Immature natural killer cell (primary cell): ENCODE measurements at regions not wholly inside any gene's neighbourhood (a gene's known extent, or its start where the extent isn't known, plus 50 kb on each side); places are given as distances from the start of the nearest gene placed in this dataset.

Experiments
- DNase-seq, 3 donors: peaks; one replicate each; pipeline ENCODE4 v3.0.0; 2022; ENCODE audit warnings: mixed read lengths in 1 of 3
- H3K27ac Mint-ChIP-seq, 6 donors: one replicate each; pipeline ENCODE4 v1.8.0; 2020; ENCODE audit warnings: mixed read lengths in 6 of 6, mild to moderate bottlenecking in 5 of 6, inconsistent platforms in 4 of 6, moderate library complexity in 3 of 6
- H3K27me3 Mint-ChIP-seq, 3 donors: one replicate each; pipeline ENCODE4 v1.8.0; 2020 to 2021; ENCODE audit warnings: low read depth in 3 of 3, mild to moderate bottlenecking in 3 of 3, mixed read lengths in 3 of 3, moderate library complexity in 3 of 3, inconsistent platforms in 1 of 3
- H3K36me3 Mint-ChIP-seq, 3 donors: one replicate each; pipeline ENCODE4 v1.8.0; 2020; ENCODE audit warnings: mixed read lengths in 3 of 3, inconsistent platforms in 2 of 3, mild to moderate bottlenecking in 2 of 3
- H3K4me1 Mint-ChIP-seq, 2 donors: one replicate each; pipeline ENCODE4 v1.8.0; 2020; ENCODE audit warnings: inconsistent platforms in 2 of 2, mild to moderate bottlenecking in 2 of 2, mixed read lengths in 2 of 2, moderate library complexity in 1 of 2
- H3K4me3 Mint-ChIP-seq, 5 donors: one replicate each; pipeline ENCODE4 v1.8.0; 2020; ENCODE audit warnings: mild to moderate bottlenecking in 5 of 5, mixed read lengths in 5 of 5, inconsistent platforms in 3 of 5, moderate library complexity in 3 of 5
- H3K9me3 Mint-ChIP-seq, 6 donors: one replicate each; pipeline ENCODE4 v1.8.0; 2020; ENCODE audit warnings: mild to moderate bottlenecking in 6 of 6, mixed read lengths in 6 of 6, inconsistent platforms in 4 of 6, moderate library complexity in 3 of 6

DNA sequence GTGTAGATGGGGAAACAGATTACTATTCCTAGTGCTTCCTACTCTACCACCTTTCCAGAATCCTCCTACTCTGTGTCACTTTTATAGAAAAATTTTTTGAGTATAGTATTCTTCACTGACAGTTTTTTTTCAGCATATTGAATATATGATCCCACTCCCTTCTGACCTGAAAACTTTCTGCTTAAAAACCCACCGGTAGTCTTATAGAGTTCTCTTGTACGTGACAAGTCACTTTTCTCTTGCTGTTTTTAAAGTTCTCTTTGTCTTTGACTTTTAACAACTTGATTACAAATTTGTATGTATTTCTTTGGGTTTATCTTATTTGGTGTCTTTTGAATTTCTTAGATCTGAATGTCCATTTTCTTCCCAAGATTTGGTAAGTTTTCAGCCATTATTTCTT lies 133.6 kb upstream of the SLC38A2 start:
- no peak for DNase-seq
- Mint-ChIP-seq H3K4me3 (no peak overlapping the region), H3K9me3 (peaks cover 16 to 36% (median 20%) of the 10 kb centered on the region in 6 donors), H3K4me1 (peaks cover 10 to 33% of the 10 kb centered on the region in 2 donors), H3K36me3 (peaks cover 29 to 59% (median 53%) of the 10 kb centered on the region in 3 donors), H3K27me3 (no peaks in the 10 kb centered on the region), H3K27ac (no peak overlapping the region)

DNA sequence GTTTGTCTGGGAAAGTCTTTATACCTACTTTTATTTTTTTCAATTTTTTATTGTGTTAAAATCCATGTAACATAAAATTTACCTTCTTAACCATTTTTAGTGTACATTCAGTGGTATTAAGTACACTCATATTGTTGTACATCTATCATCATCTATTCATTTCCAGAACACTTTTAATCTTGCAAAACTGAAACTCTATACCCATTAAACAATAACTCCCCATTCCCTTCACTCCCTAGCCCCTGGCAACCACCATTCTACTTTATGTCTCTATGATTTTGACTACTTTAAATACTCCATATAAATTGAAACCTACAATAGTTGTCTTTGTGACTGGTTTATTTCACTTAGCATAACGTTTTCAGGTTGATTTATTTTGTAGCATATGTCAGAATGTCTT lies 131.9 kb upstream of the SLC38A2 start:
- Mint-ChIP-seq H3K27me3 (no peaks in the 10 kb centered on the region), H3K36me3 (peaks cover 26 to 53% (median 45%) of the 10 kb centered on the region in 3 donors), H3K27ac (peak overlapping the region in 1 of 6 donors; percentile 27), H3K9me3 (peaks cover 16 to 28% (median 17%) of the 10 kb centered on the region in 6 donors), H3K4me1 (peaks cover 12 to 35% of the 10 kb centered on the region in 2 donors), H3K4me3 (no peak overlapping the region)
- DNase-seq = no peak

DNA sequence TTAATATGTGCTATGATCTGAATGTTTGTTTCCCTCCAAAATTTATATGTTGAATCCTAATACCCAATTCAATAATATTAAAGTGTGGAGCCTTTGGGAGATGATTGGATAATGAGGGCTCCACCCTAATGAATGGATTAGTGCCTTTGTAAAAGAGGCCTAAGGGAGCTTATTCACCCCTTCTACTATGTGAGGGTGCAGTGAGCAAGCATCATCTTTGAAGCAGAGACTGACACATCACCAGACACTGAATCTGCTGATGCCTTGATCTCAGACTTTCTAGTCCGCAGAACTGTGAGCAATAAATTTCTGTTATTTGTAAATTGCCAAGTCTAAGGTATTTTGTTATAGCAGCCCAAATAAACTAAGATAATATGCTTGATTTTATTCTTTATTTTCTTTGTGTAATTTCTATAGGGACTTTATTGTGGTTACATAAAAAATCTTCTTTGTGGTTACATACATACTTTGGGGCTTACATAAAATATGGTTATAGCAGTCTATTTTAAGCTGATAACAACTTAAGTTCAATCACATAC lies 131.1 kb upstream of the SLC38A2 start:
- H3K4me1 Mint-ChIP-seq = peaks cover 15 to 41% of the 10 kb centered on the region in 2 donors
- H3K4me3 Mint-ChIP-seq = no peak overlapping the region
- DNase-seq = no peak
- no peaks in the 10 kb centered on the region for H3K27me3 Mint-ChIP-seq
- H3K9me3 Mint-ChIP-seq = peaks cover 16 to 28% (median 17%) of the 10 kb centered on the region in 6 donors
- peaks cover 26 to 51% (median 45%) of the 10 kb centered on the region in 3 donors for H3K36me3 Mint-ChIP-seq
- no peak overlapping the region for H3K27ac Mint-ChIP-seq

DNA sequence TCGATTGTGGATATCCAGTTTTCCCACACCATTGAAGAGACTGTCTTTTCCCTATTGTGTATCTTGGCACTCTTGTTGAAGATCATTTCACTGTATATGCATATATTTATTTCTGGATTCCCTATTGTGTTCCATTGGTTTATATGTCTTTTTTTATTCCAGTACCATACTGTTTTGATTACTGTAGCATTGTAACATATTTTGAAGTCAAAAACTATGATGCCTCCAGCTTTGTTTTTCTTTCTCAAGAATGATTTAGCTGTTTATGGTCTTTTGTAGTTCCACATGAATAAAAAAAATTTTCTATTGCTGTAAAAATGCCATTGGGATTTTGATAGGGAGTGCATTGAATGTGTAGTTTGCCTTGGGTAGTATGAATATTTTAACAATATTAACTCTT lies 128.1 kb upstream of the SLC38A2 start:
- Mint-ChIP-seq H3K4me1 (peaks cover 9 to 36% of the 10 kb centered on the region in 2 donors), H3K27ac (no peak overlapping the region), H3K36me3 (peaks cover 8 to 32% (median 30%) of the 10 kb centered on the region in 3 donors), H3K27me3 (no peaks in the 10 kb centered on the region), H3K9me3 (peaks cover under 1 to 13% (median 7%) of the 10 kb centered on the region in 6 donors), H3K4me3 (no peak overlapping the region)
- DNase-seq = no peak

DNA sequence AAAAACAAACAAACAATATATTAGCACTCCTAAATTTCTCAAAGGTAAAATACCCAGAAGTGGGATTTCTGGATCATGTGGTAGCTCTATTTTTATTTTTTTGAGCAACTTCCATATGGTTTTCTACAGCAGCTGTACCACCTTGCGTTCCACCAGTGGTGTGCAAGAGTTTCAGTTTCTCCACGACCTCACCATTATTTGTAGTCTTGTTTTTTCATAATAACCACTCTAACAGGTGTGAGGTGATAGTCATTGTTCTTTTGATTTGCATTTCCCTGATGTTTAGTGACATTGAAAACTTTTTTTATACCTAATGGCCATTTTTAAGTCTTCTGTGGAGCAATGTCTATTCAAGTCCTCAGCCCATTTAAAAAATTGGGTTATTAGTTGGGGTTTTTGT lies 127.3 kb upstream of the SLC38A2 start:
- peaks cover 9 to 36% of the 10 kb centered on the region in 2 donors for H3K4me1 Mint-ChIP-seq
- peak overlapping the region in 1 of 6 donors; percentile 43 for H3K27ac Mint-ChIP-seq
- peaks cover 5 to 25% (median 25%) of the 10 kb centered on the region in 3 donors for H3K36me3 Mint-ChIP-seq
- H3K9me3 Mint-ChIP-seq = peaks cover 0 to 12% (median 5%) of the 10 kb centered on the region in 6 donors
- no peaks in the 10 kb centered on the region for H3K27me3 Mint-ChIP-seq
- no peak for DNase-seq
- H3K4me3 Mint-ChIP-seq = no peak overlapping the region

DNA sequence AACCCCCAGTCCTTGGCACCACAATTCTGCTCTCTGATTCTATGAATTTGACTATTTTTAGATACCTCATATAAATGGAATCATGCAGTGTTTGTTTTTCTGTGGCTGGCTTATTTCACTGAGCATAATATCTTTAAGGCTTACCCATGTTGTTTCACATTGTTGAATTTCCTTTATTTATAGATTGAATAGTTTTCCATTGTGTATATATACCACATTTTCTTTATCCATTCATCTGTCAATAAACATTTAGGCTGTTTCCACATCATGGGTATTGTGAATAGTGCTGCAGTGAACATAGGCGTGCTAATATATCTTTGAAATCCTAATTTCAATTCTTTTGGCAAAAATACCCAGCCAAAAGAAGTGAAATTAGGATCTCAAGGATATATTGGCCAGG lies 126.7 kb upstream of the SLC38A2 start:
- Mint-ChIP-seq H3K36me3 (peaks cover 5 to 28% (median 20%) of the 10 kb centered on the region in 3 donors), H3K27ac (peak overlapping the region in 2 of 6 donors; percentile 3 to 29), H3K4me3 (no peak overlapping the region), H3K27me3 (no peaks in the 10 kb centered on the region), H3K4me1 (peaks cover 7 to 33% of the 10 kb centered on the region in 2 donors), H3K9me3 (peaks cover 0 to 12% (median 5%) of the 10 kb centered on the region in 6 donors)
- no peak for DNase-seq

DNA sequence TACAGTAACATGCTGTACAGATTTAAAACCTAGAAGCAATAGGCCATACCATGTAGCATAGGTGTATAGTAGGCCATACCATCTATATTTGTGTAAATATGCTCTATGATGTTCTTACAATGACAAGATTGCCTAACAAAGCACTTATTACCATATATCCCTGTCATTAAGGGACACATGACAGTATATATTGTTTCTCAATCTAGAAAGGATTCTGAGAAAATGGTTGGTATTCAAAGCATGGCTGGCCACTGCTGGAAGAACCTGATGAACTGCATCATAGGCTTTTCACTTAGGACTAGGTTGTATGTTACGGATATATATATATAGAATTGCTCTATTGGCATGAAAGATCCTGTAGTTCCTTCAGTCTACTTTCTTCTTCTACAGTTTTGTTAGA lies 125.2 kb upstream of the SLC38A2 start:
- Mint-ChIP-seq H3K9me3 (peaks cover 0 to 6% (median 3%) of the 10 kb centered on the region in 6 donors), H3K27me3 (no peaks in the 10 kb centered on the region), H3K4me3 (no peak overlapping the region), H3K27ac (no peak overlapping the region), H3K36me3 (peaks cover 4 to 23% (median 18%) of the 10 kb centered on the region in 3 donors), H3K4me1 (peaks cover 5 to 19% of the 10 kb centered on the region in 2 donors)
- no peak for DNase-seq

DNA sequence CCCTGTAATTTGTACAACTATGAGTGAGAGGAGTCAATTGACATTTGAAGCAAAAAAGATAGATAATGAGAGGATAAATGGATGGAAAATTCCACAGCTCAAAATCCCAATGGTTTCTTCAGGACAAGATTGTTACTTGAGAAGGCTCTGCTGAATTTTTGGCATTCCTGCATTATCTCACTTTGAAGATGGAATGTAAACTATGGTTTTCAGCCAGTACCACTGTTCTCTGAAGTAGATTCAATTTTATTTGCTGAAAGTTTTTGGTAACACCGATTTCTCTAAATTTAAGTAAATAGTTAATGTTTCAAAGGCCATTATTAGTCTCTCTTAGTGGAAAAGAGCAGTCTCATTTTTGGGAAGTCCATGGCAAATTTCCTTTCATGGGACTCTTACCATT lies 121.9 kb upstream of the SLC38A2 start:
- Mint-ChIP-seq H3K4me3 (no peak overlapping the region), H3K4me1 (peaks cover 3 to 6% of the 10 kb centered on the region in 2 donors), H3K9me3 (no peaks in the 10 kb centered on the region), H3K27me3 (no peaks in the 10 kb centered on the region), H3K36me3 (peaks cover 0 to 21% (median 9%) of the 10 kb centered on the region in 3 donors), H3K27ac (no peak overlapping the region)
- DNase-seq = no peak

DNA sequence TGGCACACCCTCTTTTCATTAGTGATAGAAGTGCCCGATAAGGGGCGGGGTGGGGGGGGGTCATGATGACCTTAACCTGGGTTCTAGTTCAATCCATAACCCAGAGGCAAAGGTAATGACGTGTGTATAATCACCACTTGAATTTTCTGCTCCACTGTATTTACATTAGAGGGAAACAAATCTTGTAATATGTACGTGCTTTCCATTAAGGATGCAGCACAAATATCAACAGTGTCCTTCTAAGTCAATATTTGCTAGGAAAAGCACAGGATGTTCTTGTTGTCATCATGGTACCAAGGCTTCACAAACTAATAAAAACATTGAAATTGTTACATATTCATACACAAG lies 121.2 kb upstream of the SLC38A2 start:
- peaks cover under 1 to 1% of the 10 kb centered on the region in 2 donors for H3K4me1 Mint-ChIP-seq
- H3K36me3 Mint-ChIP-seq = peaks cover 0 to 25% (median 12%) of the 10 kb centered on the region in 3 donors
- no peaks in the 10 kb centered on the region for H3K27me3 Mint-ChIP-seq
- no peaks in the 10 kb centered on the region for H3K9me3 Mint-ChIP-seq
- DNase-seq = no peak
- H3K4me3 Mint-ChIP-seq = no peak overlapping the region
- no peak overlapping the region for H3K27ac Mint-ChIP-seq

DNA sequence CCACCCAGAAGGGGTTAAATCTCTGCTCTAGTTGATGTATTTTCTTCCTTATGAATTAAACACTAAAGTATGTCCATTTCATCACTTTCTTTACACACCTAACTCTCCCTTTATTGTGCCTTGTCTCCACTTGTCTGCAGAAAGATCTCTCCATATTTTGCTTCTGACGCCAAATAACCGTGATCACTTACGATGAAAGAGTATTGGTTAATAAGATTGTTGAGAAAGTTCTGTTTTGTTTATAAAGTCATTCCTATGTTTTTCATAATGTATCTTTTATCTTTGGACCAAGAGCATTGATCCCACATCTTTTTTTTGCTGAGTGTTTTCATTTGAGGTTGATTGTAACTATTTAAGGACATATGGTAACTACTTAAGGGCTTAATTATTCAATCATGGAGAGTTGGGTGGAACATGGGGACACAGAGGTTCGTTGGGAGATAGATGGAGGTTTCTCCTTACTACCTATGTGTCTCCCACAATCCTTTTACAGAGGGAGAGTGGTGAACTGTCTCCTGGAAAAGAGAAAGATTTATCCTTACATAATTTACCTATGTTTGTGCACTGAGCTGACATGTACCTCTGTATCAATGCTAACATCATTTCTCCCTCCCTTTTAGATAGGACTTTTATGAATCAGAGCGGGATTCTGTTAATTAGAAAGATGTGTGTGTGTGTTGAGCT lies 120.7 kb upstream of the SLC38A2 start:
- H3K36me3 Mint-ChIP-seq = peaks cover 0 to 28% (median 16%) of the 10 kb centered on the region in 3 donors
- DNase-seq = no peak
- H3K4me3 Mint-ChIP-seq = no peak overlapping the region
- H3K27me3 Mint-ChIP-seq = no peaks in the 10 kb centered on the region
- no peaks in the 10 kb centered on the region for H3K9me3 Mint-ChIP-seq
- no peaks in the 10 kb centered on the region for H3K4me1 Mint-ChIP-seq
- H3K27ac Mint-ChIP-seq = peak overlapping the region in 1 of 6 donors; percentile 10

DNA sequence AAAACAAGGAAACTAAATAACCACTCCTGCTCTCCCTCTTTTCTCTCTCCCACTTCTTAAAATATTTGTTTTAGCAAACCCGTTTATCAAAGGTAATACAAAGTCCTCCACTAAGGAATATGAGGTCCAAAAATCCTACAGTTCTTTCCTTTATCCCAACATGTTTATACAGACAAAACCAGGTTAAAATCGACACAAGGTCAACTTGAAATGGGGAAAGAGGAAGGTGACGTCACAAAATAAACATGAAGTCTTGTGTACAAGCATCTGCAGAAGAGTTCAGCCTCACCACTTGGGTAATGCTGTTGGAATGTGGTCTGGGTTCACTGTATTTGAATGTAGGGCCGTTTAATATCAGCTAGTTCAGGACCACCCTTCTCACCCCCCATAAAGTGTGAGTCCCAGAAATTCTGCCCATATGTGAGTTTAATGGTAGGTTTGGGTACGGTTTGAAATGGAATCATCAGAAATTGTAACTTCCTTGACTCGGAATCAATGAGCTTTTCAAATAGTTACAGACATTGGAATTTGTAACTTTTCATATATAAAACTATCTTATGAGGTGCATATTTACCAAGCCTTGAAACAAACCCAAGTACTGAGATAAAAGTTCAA lies 120.0 kb upstream of the SLC38A2 start:
- Mint-ChIP-seq H3K27ac (no peak overlapping the region), H3K27me3 (peaks cover 0 to 2% (median 0%) of the 10 kb centered on the region in 3 donors), H3K36me3 (peaks cover 0 to 25% (median 16%) of the 10 kb centered on the region in 3 donors), H3K9me3 (no peaks in the 10 kb centered on the region), H3K4me3 (no peak overlapping the region), H3K4me1 (no peaks in the 10 kb centered on the region)
- DNase-seq = no peak

DNA sequence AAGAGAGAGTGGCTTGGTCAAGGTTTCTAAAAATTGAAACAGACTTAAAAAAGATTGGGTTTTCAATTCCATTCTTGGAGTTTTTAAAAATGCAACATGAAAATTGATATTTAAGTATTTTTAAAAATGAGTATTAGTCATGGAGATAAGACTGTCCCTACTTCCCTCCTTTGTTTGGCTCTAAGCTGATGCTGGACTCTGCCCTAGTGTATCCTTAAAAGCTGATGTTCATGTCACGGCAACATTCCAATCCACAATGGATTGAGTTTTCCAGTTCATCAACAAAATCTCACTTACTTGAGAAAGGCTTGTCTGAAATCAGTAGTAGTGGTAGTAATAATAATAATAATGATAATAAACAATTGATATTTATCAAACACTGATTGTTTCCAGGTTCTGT lies 119.0 kb upstream of the SLC38A2 start:
- Mint-ChIP-seq H3K9me3 (no peaks in the 10 kb centered on the region), H3K4me3 (no peak overlapping the region), H3K36me3 (peaks cover 0 to 25% (median 16%) of the 10 kb centered on the region in 3 donors), H3K27ac (no peak overlapping the region), H3K4me1 (no peaks in the 10 kb centered on the region), H3K27me3 (peaks cover 0 to 2% (median 0%) of the 10 kb centered on the region in 3 donors)
- DNase-seq = no peak

DNA sequence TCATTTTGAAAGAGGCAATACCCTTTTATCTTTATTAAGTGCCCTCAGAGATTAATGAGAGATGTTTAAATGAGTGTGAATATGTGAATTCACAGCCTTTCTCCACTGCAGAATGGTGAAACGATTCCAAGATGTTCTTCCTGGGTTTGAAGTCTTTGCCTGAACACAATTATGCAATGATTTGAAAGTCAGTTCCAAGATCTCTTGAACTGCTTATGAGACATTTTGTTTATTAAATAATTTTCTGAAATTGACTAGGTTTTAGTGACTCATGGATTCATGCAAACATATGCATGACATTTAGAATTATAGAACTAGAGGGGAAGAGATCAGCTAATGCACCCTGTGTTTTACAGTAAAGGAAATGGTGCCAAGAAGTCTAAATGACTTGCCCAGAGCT lies 118.1 kb upstream of the SLC38A2 start:
- H3K4me3 Mint-ChIP-seq = no peak overlapping the region
- H3K9me3 Mint-ChIP-seq = no peaks in the 10 kb centered on the region
- no peak for DNase-seq
- no peaks in the 10 kb centered on the region for H3K4me1 Mint-ChIP-seq
- H3K36me3 Mint-ChIP-seq = peaks cover 0 to 25% (median 16%) of the 10 kb centered on the region in 3 donors
- H3K27ac Mint-ChIP-seq = no peak overlapping the region
- peaks cover 0 to 2% (median 0%) of the 10 kb centered on the region in 3 donors for H3K27me3 Mint-ChIP-seq

DNA sequence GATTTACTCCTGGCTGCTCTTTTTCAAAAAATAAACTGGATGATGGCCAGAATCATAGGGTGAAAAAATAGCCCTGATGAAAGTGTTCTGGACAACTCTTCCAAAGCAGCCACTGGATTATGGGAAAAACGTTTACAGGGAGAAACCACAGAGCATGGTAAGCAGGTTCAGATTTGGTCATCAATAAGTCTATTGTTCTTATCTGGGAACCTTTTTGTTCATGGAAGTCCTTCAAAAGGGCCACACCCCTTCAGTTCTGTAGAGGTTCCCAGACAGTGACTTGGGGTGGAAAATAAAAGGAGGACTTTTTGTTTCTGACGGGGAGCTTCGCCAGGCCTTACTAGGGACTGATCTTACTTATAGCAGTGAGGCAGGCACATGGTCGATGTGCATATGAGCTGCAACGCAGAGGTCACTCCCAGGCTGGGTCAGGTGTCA lies 117.4 kb upstream of the SLC38A2 start:
- H3K27me3 Mint-ChIP-seq = peaks cover 0 to 2% (median 0%) of the 10 kb centered on the region in 3 donors
- no peak for DNase-seq
- peaks cover 0 to 27% (median 16%) of the 10 kb centered on the region in 3 donors for H3K36me3 Mint-ChIP-seq
- no peak overlapping the region for H3K27ac Mint-ChIP-seq
- no peaks in the 10 kb centered on the region for H3K4me1 Mint-ChIP-seq
- no peak overlapping the region for H3K4me3 Mint-ChIP-seq
- no peaks in the 10 kb centered on the region for H3K9me3 Mint-ChIP-seq
